Hepatocyte (in vitro differentiated cells): ENCODE measurements at regions not wholly inside any gene's neighbourhood (a gene's known extent, or its start where the extent isn't known, plus 50 kb on each side); places are given as distances from the start of the nearest gene placed in this dataset.
A peak's percentile ranks its signal among the peaks of the same experiment; 100 is the strongest.

ENCODE experiments used
- DNase-seq: peaks from one replicate; pipeline ENCODE4 v3.0.0-alpha.2; 2016; ENCODE audit warnings: low spot score
- H2AFZ ChIP-seq: fragments of 200-600 bp; sonication (generic); 2 replicates; pipeline ENCODE4 v1.6.0; 2016; ENCODE audit warnings: antibody characterized with exemption, mild to moderate bottlenecking
- H3K27ac ChIP-seq: fragments of 200-600 bp; sonication (generic); 2 replicates; pipeline ENCODE4 v1.5.1; 2016; ENCODE audit warnings: mild to moderate bottlenecking
- H3K27me3 ChIP-seq: fragments of 200-600 bp; sonication (generic); 2 replicates; pipeline ENCODE4 v1.6.1; 2016
- H3K36me3 ChIP-seq: fragments of 200-600 bp; sonication (generic); replicated peaks from 2 replicates; pipeline ENCODE4 v1.5.1; 2016; ENCODE audit warnings: low read depth; ENCODE audit not compliant: insufficient read depth
- H3K4me1 ChIP-seq: fragments of 200-600 bp; sonication (generic); 2 replicates; pipeline ENCODE4 v1.5.1; 2016; ENCODE audit warnings: mild to moderate bottlenecking, moderate library complexity; ENCODE audit not compliant: insufficient read depth
- H3K4me2 ChIP-seq: fragments of 200-600 bp; sonication (generic); 2 replicates; pipeline ENCODE4 v1.6.0; 2016
- H3K4me3 ChIP-seq: fragments of 200-600 bp; sonication (generic); 2 replicates; pipeline ENCODE4 v1.5.1; 2016; ENCODE audit warnings: mild to moderate bottlenecking
- H3K79me2 ChIP-seq: fragments of 200-600 bp; sonication (generic); 2 replicates; pipeline ENCODE4 v1.6.0; 2017; ENCODE audit warnings: mild to moderate bottlenecking
- H3K9me2 ChIP-seq: fragments of 200-600 bp; sonication (generic); replicated peaks from 2 replicates; pipeline ENCODE4 v1.6.0; 2017; ENCODE audit warnings: mild to moderate bottlenecking; ENCODE audit not compliant: insufficient read depth
- H3K9me3 ChIP-seq: fragments of 200-600 bp; sonication (generic); 2 replicates; pipeline ENCODE4 v1.5.1; 2016; ENCODE audit warnings: low read depth, mild to moderate bottlenecking
- H4K20me1 ChIP-seq: fragments of 200-600 bp; sonication (generic); 2 replicates; pipeline ENCODE4 v1.6.0; 2016; ENCODE audit warnings: mild to moderate bottlenecking; ENCODE audit not compliant: insufficient read depth, poor library complexity, severe bottlenecking
- EZH2 ChIP-seq: fragments of 200-600 bp; sonication (generic); IDR thresholded peaks from 2 replicates; pipeline ENCODE4 v1.6.1; 2016; ENCODE audit warnings: antibody characterized with exemption, mild to moderate bottlenecking, borderline replicate concordance
- EZH2phosphoT487 ChIP-seq: fragments of 200-600 bp; sonication (generic); IDR thresholded peaks from one replicate; pipeline ENCODE4 v1.6.1; 2018; ENCODE audit warnings: antibody characterized with exemption, mild to moderate bottlenecking, low read depth, moderate library complexity; ENCODE audit not compliant: unreplicated experiment, severe bottlenecking
- WGBS: methylation state at CpG from one replicate; pipeline ENCODE4 v1.1.6; 2016; ENCODE audit warnings: low lambda C conversion rate; ENCODE audit errors: missing lambda C conversion rate; 5-methylcytosine and 5-hydroxymethylcytosine counted together
- TF ChIP-seq, protein P1 (sequence below): fragments of 200-600 bp; sonication (generic); IDR thresholded peaks from 2 replicates; pipeline ENCODE4 v1.5.1; 2016; ENCODE audit warnings: antibody characterized with exemption, mild to moderate bottlenecking; ENCODE audit not compliant: poor library complexity

DNA sequence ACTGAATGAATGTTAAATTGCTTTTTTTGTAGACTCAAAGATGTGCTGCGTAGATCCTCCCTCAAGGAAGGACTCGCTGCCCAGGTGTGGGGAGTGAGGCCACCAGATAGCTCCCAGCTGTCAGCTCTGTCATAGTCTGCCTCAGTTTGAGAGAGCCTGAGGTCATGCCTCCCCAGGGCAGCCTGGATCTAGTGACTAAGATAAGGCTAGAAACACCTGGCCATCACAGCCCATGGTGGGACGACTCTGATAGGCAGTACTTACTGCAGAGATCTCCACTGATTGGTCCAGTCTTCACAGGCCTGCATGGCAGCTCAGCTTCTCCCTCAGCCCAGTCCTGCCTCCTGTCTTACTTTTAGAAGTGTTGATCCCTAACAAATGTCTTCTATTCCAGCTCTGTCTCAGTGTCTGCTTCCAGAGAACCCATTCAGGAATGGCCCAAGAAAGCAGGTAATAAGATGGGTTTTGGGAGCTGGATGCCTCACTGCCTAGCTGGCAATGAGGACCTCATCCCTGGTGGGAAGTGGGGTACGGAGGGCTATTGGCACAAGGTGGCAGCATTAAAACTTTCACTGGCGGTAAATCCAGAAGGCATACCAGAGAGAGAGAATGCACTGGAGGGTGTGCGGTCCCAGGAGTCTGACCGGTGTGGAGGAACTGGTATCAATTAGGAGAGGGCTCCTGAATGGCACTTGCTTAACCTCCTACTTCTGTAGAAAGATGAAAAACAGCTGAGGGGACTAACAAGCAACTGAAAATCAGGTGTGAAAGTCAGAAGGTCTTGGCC, 55.3 kb upstream of the GPR37L1 start:
- Histone ChIP-seq H3K79me2 (no peaks in the 10 kb centered on the region), H3K36me3 (no peaks in the 10 kb centered on the region), H3K27ac (no peak overlapping the region), H3K4me1 (no peaks in the 10 kb centered on the region), H3K9me3 (no peaks in the 10 kb centered on the region), H3K9me2 (no peaks in the 10 kb centered on the region), H3K27me3 (no peaks in the 10 kb centered on the region), H3K4me2 (no peak overlapping the region), H2AFZ (no peak overlapping the region), H4K20me1 (no peaks in the 10 kb centered on the region), H3K4me3 (no peak overlapping the region)
- 76% methylated on average over 7 of the region's 7 CpGs for WGBS
- DNase-seq = no peak
- no peak for TF ChIP-seq EZH2
- TF ChIP-seq, protein P1, sequence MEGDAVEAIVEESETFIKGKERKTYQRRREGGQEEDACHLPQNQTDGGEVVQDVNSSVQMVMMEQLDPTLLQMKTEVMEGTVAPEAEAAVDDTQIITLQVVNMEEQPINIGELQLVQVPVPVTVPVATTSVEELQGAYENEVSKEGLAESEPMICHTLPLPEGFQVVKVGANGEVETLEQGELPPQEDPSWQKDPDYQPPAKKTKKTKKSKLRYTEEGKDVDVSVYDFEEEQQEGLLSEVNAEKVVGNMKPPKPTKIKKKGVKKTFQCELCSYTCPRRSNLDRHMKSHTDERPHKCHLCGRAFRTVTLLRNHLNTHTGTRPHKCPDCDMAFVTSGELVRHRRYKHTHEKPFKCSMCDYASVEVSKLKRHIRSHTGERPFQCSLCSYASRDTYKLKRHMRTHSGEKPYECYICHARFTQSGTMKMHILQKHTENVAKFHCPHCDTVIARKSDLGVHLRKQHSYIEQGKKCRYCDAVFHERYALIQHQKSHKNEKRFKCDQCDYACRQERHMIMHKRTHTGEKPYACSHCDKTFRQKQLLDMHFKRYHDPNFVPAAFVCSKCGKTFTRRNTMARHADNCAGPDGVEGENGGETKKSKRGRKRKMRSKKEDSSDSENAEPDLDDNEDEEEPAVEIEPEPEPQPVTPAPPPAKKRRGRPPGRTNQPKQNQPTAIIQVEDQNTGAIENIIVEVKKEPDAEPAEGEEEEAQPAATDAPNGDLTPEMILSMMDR = no peak
- TF ChIP-seq EZH2phosphoT487 = no peak

GRCh38 chr1:202068596-202068995, 54.1 kb upstream of the GPR37L1 start:
- Histone ChIP-seq H4K20me1 (no peaks in the 10 kb centered on the region), H3K4me2 (no peak overlapping the region), H3K4me3 (no peak overlapping the region), H3K9me3 (no peaks in the 10 kb centered on the region), H3K27ac (no peak overlapping the region), H3K27me3 (no peaks in the 10 kb centered on the region), H3K36me3 (no peaks in the 10 kb centered on the region), H3K4me1 (no peaks in the 10 kb centered on the region), H3K79me2 (no peaks in the 10 kb centered on the region), H2AFZ (no peak overlapping the region), H3K9me2 (no peaks in the 10 kb centered on the region)
- no peak for TF ChIP-seq EZH2phosphoT487
- TF ChIP-seq, protein P1 = no peak
- no peak for TF ChIP-seq EZH2
- WGBS = 91% methylated on average over 4 of the region's 4 CpGs
- DNase-seq = no peak

DNA sequence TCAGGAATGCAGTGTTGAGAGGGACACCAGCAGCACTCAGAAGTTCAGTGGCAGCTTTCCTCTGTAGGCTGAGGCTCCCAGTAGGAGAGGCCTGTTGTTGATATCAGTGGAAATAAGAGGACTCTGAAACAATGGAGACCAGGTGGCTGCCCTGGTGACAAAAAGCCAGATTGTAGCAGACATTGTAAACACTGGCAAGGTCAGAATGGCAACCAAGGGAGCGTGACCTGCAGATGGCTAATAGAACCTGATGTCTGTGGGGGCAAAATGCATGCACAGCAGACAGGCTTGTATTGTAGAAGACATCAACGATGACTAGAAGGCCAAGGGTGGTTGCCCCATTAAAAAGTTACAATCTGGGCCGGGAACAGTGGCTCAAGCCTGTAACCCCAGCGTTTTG, 53.1 kb upstream of the GPR37L1 start:
- Histone ChIP-seq H3K4me3 (no peak overlapping the region), H3K27ac (no peak overlapping the region), H3K9me3 (no peaks in the 10 kb centered on the region), H3K4me2 (no peak overlapping the region), H2AFZ (no peak overlapping the region), H3K9me2 (no peaks in the 10 kb centered on the region), H3K36me3 (no peaks in the 10 kb centered on the region), H4K20me1 (no peaks in the 10 kb centered on the region), H3K79me2 (no peaks in the 10 kb centered on the region), H3K27me3 (no peaks in the 10 kb centered on the region), H3K4me1 (no peaks in the 10 kb centered on the region)
- WGBS = 64% methylated on average over 4 of the region's 4 CpGs
- DNase-seq = no peak
- TF ChIP-seq EZH2phosphoT487 = no peak

GRCh38 chr1:202072211-202072765, 50.4 kb upstream of the GPR37L1 start:
- H3K27ac ChIP-seq = peak overlapping the region; percentile 66
- H3K4me2 ChIP-seq = no peak overlapping the region
- TF ChIP-seq, protein P1 = no peak
- TF ChIP-seq EZH2 = no peak
- TF ChIP-seq EZH2phosphoT487 = no peak
- DNase-seq = no peak
- no peaks in the 10 kb centered on the region for H3K79me2 ChIP-seq
- no peaks in the 10 kb centered on the region for H3K36me3 ChIP-seq
- no peak overlapping the region for H3K4me3 ChIP-seq
- H2AFZ ChIP-seq = no peak overlapping the region
- no peaks in the 10 kb centered on the region for H3K27me3 ChIP-seq
- no peaks in the 10 kb centered on the region for H3K9me3 ChIP-seq
- WGBS = 67% methylated on average over 8 of the region's 8 CpGs
- no peaks in the 10 kb centered on the region for H3K9me2 ChIP-seq
- H3K4me1 ChIP-seq = peaks cover 19% of the 10 kb centered on the region
- H4K20me1 ChIP-seq = no peaks in the 10 kb centered on the region
